GM10266 (cell line): ENCODE measurements at regions not wholly inside any gene's neighbourhood (a gene's known extent, or its start where the extent isn't known, plus 50 kb on each side); places are given as distances from the start of the nearest gene placed in this dataset.

Experiments used
- DNase-seq: peaks from one replicate; pipeline ENCODE4 v3.0.0; 2012; ENCODE audit errors: extremely low spot score
- CTCF ChIP-seq: IDR thresholded peaks from 2 replicates; pipeline ENCODE4 v1.5.1; 2012; ENCODE audit warnings: mild to moderate bottlenecking, low read depth; ENCODE audit not compliant: control insufficient read depth, insufficient read depth; ENCODE audit errors: missing control alignments

GRCh38 chr5:144958002-144958401, 787.3 kb downstream of the KCTD16 start:
- no peak for TF ChIP-seq CTCF
- no peak for DNase-seq

- no peak for DNase-seq
- no peak for TF ChIP-seq CTCF
Observed at GRCh38 chr5:144950996-144951395, 780.3 kb downstream of the KCTD16 start.

GRCh38 chr5:144947023-144947422, 776.4 kb downstream of the KCTD16 start:
- no peak for DNase-seq
- no peak for TF ChIP-seq CTCF

GRCh38 chr5:144945503-144945902, 774.8 kb downstream of the KCTD16 start:
- no peak for TF ChIP-seq CTCF
- DNase-seq = no peak

GRCh38 chr5:144944936-144945335, 774.3 kb downstream of the KCTD16 start:
- TF ChIP-seq CTCF = no peak
- no peak for DNase-seq

- TF ChIP-seq CTCF = no peak
- DNase-seq = no peak
Observed at GRCh38 chr5:144941004-144941403, 770.3 kb downstream of the KCTD16 start.

GRCh38 chr5:144918371-144918770, 747.7 kb downstream of the KCTD16 start:
- no peak for DNase-seq
- TF ChIP-seq CTCF = no peak
